Lower lobe of right lung (tissue), 2 donors: ENCODE measurements at regions not wholly inside any gene's neighbourhood (a gene's known extent, or its start where the extent isn't known, plus 50 kb on each side); places are given as distances from the start of the nearest gene placed in this dataset.
"Not testable (repeated sequence)": the region's sequence is repeated elsewhere in the genome, so short reads cannot be mapped to it uniquely, and the experiment has no call there.

ENCODE experiments used
- ATAC-seq, 2 donors: fragments of 200-7000 bp; cut with Tn5 transposase; one replicate each; pipeline ENCODE4 v1.9.1; 2020 to 2022; ENCODE audit warnings: mild to moderate bottlenecking in 2 of 2, moderate library complexity in 2 of 2
- DNase-seq: peaks from one replicate; pipeline ENCODE4 v3.0.0-alpha.2; 2020
- H3K27ac ChIP-seq: fragments of 200-600 bp; one replicate; pipeline ENCODE4 v1.8.0; 2022
- H3K27me3 ChIP-seq: fragments of 200-600 bp; one replicate; pipeline ENCODE4 v1.8.0; 2022; ENCODE audit warnings: low read depth
- H3K36me3 ChIP-seq: fragments of 200-600 bp; one replicate; pipeline ENCODE4 v1.8.0; 2022; ENCODE audit warnings: mild to moderate bottlenecking
- H3K4me1 ChIP-seq: fragments of 200-600 bp; one replicate; pipeline ENCODE4 v1.8.0; 2022
- H3K4me3 ChIP-seq: fragments of 200-600 bp; one replicate; pipeline ENCODE4 v1.8.0; 2022; ENCODE audit warnings: mild to moderate bottlenecking
- H3K9me3 ChIP-seq: fragments of 200-600 bp; one replicate; pipeline ENCODE4 v1.8.0; 2022
- intact Hi-C: fragments of 100-400 bp; cut with DNase I; formaldehyde crosslinking; loops from one replicate; pipeline ENCODE4 v1.11.0; 2022
- TF ChIP-seq, protein P1 (sequence below): fragments of 200-600 bp; IDR thresholded peaks from one replicate; pipeline ENCODE4 v1.8.0; 2022; ENCODE audit warnings: antibody characterized with exemption, mild to moderate bottlenecking
- donor health status: DM: no; HTN: yes; CAD: no; lungs with severe emphysema.

DNA sequence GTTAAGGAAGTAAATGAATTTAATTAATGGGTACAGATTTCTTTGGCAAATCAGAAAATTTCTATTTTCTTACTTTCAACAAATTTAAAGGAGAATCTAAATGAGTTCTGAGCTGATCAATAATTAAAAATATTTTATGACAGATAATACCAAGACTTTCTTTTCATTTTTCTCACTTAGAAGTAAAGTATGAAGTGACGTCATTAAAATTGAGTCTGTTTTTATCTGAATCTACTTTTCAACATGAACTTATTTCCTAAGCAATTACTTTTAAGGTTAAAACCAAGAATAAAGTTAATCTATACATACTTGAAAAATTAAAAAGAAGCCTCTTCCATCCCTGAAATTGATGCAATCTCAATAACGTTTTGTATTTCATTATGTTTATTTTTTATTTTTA lies 552.8 kb upstream of the ST8SIA4 start:
- intact Hi-C loops: no loop called here

GRCh38 chr5:101455048-101455447 lies 552.0 kb upstream of the ST8SIA4 start:
- intact Hi-C loops: no loop called here
- H3K27me3 ChIP-seq: no peaks in the 10 kb centered on the region
- no peaks in the 10 kb centered on the region for H3K36me3 ChIP-seq
- no peak overlapping the region for H3K27ac ChIP-seq
- no peaks in the 10 kb centered on the region for H3K4me1 ChIP-seq
- no peak for DNase-seq
- no peak for ATAC-seq
- TF ChIP-seq, protein P1, sequence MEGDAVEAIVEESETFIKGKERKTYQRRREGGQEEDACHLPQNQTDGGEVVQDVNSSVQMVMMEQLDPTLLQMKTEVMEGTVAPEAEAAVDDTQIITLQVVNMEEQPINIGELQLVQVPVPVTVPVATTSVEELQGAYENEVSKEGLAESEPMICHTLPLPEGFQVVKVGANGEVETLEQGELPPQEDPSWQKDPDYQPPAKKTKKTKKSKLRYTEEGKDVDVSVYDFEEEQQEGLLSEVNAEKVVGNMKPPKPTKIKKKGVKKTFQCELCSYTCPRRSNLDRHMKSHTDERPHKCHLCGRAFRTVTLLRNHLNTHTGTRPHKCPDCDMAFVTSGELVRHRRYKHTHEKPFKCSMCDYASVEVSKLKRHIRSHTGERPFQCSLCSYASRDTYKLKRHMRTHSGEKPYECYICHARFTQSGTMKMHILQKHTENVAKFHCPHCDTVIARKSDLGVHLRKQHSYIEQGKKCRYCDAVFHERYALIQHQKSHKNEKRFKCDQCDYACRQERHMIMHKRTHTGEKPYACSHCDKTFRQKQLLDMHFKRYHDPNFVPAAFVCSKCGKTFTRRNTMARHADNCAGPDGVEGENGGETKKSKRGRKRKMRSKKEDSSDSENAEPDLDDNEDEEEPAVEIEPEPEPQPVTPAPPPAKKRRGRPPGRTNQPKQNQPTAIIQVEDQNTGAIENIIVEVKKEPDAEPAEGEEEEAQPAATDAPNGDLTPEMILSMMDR: no peak
- no peaks in the 10 kb centered on the region for H3K9me3 ChIP-seq
- no peak overlapping the region for H3K4me3 ChIP-seq

More for the DNA sequence above, 552.8 kb upstream of the ST8SIA4 start:
- Histone ChIP-seq H3K27ac (no peak overlapping the region), H3K9me3 (no peaks in the 10 kb centered on the region), H3K4me1 (no peaks in the 10 kb centered on the region), H3K36me3 (no peaks in the 10 kb centered on the region), H3K27me3 (no peaks in the 10 kb centered on the region), H3K4me3 (no peak overlapping the region)
- DNase-seq: no peak
- TF ChIP-seq, protein P1: no peak
- no peak for ATAC-seq

- H3K4me3 ChIP-seq, DNase-seq, ATAC-seq, H3K27me3 ChIP-seq, H3K27ac ChIP-seq, H3K9me3 ChIP-seq, H3K4me1 ChIP-seq, H3K36me3 ChIP-seq, intact Hi-C loops: not testable (repeated sequence)
Measured at GRCh38 chr5:101442281-101442680, 539.2 kb upstream of the ST8SIA4 start.

DNA sequence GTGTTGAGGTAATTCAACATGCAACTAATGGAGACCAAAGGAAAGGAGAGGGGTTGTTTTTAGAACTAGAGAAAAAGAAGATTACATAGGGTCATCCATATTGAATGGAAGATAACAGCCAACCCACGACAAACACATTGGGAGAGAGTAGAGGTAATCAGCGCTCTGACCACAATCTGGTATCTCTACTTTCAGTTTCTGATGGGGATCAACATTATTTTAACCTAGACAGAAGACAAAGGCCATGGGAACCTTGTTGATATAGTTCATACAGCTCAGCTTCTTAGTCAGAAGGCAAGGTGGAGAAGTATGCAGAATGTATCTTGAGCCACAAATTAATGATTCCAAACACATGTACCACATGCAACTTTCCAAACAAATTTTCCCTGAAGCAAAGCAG lies 537.1 kb upstream of the ST8SIA4 start:
- no peaks in the 10 kb centered on the region for H3K27me3 ChIP-seq
- H3K4me1 ChIP-seq: no peaks in the 10 kb centered on the region
- H3K4me3 ChIP-seq: no peak overlapping the region
- H3K36me3 ChIP-seq: no peaks in the 10 kb centered on the region
- intact Hi-C loops: no loop called here
- no peak for ATAC-seq
- TF ChIP-seq, protein P1: no peak
- DNase-seq: no peak
- H3K27ac ChIP-seq: no peak overlapping the region
- no peaks in the 10 kb centered on the region for H3K9me3 ChIP-seq

- intact Hi-C loops: no loop called here
- Histone ChIP-seq H3K4me3 (no peak overlapping the region), H3K36me3 (no peaks in the 10 kb centered on the region), H3K27ac (no peak overlapping the region), H3K4me1 (no peaks in the 10 kb centered on the region), H3K9me3 (no peaks in the 10 kb centered on the region), H3K27me3 (no peaks in the 10 kb centered on the region)
- DNase-seq (no peak), ATAC-seq (no peak)
- TF ChIP-seq, protein P1: no peak
Measured at GRCh38 chr5:101437351-101437750, 534.3 kb upstream of the ST8SIA4 start.

DNA sequence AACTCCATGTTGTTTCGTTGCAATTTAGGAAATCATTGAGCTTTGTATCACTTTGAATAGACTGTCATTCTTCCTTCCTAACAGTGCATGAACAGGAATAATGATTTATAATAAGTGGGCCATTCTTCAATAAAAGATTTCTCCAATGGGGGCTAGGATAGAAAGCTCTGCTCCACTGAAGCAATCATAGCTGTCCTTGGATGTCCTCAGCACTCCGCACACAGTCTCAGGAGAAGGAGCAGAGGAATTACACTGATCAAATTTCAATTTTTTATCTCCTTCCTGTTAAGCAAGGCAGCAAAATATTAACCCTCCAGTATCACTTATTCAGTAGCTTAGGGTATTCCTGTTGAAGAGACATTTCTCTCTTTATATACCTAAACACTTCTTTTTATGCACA lies 532.7 kb upstream of the ST8SIA4 start:
- Histone ChIP-seq H3K27ac (no peak overlapping the region), H3K9me3 (no peaks in the 10 kb centered on the region), H3K27me3 (no peaks in the 10 kb centered on the region), H3K4me3 (no peak overlapping the region), H3K4me1 (no peaks in the 10 kb centered on the region), H3K36me3 (no peaks in the 10 kb centered on the region)
- TF ChIP-seq, protein P1: no peak
- no peak for ATAC-seq
- intact Hi-C loops: no loop called here
- DNase-seq: no peak
